GM18861 (cell line): ENCODE measurements at regions not wholly inside any gene's neighbourhood (a gene's known extent, or its start where the extent isn't known, plus 50 kb on each side); places are given as distances from the start of the nearest gene placed in this dataset.

ENCODE experiments used
- ATAC-seq: cut with Tn5 transposase; IDR thresholded peaks from one replicate; pipeline ENCODE4 v1.9.1; 2021; ENCODE audit not compliant: unreplicated experiment

DNA sequence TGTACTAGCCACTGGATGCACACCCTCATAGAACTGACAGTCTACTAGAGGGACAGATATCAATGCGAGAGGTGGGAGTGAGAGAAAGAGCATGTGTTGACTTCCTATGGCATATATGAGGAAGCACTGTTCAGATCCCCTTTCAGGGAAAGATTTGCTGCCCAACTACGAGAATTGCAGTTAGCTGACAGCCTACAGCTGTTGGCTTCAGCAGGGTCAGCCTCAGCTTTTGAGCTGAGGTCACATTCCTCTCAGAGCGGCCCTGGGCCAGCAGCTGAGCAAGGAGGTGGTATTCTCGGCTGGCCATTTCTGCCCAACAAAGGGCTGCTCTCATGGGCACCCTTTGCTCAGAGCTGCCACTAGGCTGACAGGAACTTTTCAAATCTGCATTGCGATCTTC is 580.2 kb downstream of the MID1IP1 start:
- ATAC-seq, result no peak

DNA sequence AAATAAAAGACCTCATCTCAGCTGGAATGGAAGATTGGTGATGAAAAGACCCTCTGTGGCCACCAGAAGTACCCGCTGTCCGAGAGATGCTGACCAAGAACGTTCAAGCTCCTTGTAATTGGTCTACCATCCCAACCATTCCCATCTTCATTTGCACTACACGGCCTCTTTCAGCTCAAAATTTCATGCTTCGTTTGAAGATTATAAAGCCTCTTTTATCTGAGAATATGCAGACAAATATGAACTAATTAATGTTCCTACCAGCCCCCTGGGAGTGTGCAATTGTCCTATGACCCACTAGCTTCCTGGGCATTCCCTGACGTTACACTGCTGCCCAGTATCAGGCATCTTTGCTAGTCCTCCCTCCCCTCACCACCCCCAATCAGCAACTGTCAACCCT is 583.7 kb downstream of the MID1IP1 start:
- ATAC-seq, result no peak

DNA sequence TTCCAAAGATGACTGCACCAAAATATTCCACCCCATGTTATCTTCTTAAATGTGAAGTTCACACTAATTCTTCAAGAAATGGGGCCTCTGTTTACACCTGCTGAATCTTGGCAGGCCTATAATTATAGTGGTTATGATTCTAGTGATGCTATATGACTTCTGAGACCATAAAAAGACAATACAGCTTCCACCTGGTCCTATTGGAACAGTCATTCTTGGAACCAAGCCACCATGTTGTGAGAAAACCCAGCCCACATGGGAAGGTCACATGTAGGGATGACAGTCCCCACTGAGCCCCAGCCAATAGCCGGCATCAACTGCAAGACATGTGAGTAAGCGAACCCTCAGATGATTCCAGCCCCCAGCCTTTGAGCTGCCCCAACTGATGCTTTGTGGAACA is 587.5 kb downstream of the MID1IP1 start:
- ATAC-seq, result no peak

DNA sequence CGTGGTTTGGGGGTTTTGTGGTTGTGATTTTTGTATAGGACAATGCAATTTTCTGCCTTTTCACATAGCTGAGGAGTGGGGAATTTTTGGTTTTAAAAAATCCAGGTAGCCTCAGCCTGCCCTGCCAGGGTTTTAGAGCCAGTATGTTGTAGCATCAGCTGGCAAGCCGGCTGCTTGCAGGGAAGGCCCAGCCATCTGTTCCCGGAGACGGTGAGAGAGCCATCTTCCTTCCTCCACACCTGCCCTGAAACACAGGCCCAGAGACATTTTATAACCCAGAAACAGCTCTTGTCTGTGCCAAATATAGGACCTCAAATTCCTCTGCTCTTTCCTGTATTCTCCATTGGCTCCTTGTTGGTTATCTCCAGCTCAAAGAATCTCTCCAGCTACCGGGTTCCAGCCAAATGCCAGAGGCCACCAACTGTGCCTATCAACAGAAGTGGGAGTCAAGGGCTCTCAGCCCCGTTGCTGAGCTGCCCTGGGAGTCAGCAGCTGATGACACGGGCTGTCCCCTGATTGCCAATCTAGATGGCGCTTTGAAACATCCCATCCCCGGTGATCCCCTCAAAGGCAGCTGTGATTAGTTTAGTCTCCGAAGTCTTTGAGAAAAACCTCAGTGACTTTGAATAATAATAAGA is 595.2 kb downstream of the MID1IP1 start:
- no peak for ATAC-seq

DNA sequence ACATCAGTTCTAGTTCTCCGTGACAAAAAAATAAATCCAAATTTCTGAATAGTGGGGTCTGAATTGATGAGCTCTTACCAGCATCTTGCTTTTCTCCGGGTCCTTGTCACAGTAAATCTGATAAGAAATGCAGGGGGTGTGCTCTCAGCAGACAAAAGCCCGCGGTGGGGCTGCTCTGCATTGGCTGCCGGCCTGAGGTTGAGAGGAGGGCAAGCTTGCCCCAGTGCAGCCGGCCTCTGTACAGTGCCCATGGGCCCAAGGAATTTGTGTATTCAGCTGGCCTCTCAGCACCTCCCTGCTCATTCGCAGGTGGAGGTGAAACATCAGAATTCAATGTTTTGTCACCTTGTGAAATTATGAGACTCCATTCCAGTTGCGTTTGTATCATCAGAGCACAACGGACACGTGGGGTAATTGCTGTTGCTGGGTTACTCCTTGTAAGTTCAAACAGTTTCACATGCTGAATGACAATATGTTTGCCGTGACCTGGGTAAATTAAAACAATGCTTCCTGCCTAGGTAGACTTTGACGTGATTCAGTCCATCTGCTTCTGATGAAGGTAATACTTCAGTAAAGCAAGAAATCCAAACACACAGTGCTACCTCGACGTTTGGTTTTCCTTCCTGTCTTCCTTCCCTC is 596.4 kb downstream of the MID1IP1 start:
- no peak for ATAC-seq

DNA sequence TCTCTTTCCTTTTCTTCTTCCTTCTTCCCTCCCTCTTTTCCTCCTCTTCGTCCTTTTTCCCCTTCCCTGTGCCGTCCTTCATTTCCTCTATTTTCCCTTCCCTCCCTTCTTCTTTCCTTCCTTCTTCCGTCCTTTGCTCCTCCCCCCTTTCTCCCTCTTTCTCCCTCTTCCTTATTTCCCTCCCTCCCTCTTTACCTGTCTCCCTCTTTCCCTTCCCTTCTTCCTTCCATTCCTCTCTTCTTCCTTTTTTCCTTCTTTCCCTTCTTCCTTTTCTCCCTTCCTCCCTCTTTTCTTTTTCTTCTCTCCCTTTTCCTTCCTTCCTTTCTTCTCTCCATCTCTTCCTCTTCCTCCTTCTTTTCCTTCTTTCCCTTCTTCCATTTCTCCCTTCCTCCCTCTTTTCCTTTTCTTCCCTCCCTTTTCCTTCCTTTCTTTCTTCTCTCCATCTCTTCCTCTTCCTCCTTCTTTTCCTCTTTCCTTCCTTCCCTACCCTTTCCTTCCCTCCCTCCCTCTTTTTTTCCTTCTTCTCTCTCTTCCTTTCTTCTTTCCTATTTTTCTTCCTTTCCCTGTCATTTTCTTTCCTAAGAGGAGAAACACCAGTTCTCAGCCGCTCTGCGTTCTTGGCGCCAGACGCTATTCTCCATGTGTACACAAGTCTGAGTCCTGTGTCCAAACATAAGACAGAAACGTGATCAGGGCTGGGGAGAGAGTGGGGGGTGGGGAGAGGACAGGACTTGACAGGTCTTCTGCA is 597.1 kb downstream of the MID1IP1 start:
- no peak for ATAC-seq

DNA sequence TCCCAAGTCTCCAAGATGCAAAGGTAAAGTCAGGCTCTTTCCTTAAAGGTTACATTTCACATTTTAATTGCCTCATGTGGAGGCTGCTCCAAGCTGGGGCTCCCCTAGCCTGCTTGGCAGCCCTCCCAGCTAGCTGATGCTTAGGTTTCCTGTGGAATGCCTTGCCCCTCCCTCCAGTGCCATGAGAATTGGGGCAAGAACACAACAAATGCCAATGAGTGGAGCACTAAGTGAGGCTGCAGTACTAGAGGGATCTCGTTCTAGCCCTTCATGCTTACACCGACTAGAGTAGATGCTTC is 597.7 kb downstream of the MID1IP1 start:
- ATAC-seq, result no peak

DNA sequence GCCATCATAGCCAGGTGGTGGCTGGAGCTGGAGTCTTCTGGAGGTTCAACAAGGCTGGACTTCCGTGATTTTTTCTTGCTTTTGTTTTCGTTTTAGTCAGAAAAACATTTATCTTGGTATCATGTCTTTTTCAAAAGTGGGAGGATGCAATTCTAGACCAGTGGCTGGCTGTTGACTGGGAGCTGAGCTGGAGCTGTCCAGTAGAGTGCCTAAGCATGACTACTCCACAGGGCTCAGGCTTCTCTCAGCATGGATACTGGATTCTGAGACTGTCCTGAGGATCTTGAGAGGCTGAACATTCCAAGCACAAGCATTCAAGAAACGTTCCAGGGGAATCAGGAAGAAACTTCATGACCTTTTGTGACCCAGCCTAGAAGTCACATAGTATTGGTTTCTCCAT is 598.1 kb downstream of the MID1IP1 start:
- no peak for ATAC-seq

DNA sequence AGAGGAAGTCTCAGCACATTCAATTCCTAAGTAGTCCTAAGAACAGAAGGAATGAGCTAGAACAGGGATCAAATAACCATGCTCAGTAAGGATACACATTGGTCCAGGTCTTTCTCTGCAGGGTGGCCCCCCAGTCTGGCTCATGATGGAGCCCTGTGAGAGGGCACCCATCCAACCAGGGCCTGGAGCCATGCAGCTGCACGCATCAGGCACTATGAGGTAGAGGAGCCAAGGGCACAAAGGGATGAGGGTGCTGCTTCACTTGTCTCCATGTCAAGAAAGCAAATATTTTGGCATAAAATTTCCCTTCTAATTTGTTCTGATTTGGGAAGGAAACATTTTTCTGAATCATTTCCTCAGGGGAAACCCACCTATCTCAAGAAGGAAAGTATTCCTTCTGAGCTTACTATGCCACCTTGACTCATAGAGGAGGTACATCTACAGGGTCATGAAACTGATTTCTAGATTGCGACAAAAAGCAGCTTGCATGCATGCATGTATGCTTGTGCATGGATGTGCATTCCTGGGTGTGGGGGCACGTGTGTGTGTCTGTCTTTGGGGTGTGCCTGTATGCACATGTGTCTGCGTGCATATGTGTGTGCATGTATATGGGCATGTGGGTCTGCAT is 600.3 kb downstream of the MID1IP1 start:
- ATAC-seq, result no peak

DNA sequence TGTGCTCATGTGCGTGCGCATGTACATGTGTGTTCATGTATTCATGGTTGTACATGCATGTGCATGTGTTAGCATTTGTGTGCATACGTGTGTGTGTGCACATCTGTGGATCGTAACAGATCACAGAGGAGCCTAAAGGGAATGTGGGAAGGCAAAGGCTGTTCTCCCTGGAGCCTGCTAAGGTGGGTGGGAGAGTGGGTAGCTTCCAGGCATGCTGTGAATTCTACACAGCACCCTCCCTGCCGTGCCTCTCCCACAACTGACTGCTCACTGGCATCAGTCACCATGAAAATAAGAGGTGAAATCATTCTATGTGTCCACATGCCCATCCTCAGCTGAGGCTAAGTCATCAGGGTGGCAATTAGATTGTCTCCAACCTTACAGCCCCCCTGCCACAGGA is 600.9 kb downstream of the MID1IP1 start:
- ATAC-seq, result no peak

DNA sequence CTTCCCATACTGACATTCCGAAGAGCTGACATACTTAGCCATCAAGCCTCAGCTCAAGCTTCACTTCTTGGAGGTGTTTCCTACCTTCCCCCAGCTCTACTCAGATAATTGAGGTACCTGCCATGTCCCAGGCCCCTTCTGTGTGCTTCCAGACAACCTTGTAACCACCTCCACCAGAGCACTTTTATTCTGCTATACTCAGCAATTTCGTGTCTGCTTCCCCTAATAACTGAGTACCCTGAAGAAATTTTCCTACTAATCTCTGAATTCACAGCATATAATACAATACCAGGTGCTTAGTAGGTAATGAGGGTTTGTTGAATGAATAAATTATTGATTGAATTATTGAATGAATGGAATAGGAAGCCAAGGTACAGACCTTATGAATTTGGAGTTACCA is 605.5 kb downstream of the MID1IP1 start:
- ATAC-seq, result no peak

DNA sequence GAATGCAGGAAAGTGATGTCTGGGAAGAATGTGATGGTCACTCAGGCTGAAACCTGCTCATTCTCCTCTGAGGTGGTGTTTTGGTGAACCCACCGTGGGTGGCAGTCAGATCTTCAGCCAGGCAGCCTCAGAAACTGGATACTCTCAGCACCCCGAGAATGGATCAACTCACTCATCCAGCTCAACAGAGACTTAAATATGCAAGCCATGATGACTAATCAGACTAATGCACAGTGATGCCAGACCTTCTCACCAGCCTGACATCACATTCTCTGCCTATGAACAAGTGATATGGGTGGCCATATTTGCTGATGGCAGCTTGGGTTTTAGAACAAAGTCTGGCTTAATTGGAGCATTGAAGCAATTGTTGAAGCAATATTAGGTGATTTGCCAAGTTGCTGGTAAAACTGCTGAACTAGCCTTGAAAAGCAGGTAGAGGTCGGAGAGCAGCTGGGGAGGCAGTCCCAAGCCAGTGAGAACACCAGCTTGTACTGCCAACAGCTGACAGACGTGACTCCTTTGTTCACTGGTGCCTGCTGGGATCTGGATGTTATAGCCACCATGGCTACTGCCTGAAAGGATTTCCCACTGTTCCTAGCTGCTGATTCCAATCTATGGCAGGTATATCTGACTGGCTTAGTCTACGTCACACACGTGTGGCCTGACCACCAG is 608.1 kb downstream of the MID1IP1 start:
- ATAC-seq, result no peak

DNA sequence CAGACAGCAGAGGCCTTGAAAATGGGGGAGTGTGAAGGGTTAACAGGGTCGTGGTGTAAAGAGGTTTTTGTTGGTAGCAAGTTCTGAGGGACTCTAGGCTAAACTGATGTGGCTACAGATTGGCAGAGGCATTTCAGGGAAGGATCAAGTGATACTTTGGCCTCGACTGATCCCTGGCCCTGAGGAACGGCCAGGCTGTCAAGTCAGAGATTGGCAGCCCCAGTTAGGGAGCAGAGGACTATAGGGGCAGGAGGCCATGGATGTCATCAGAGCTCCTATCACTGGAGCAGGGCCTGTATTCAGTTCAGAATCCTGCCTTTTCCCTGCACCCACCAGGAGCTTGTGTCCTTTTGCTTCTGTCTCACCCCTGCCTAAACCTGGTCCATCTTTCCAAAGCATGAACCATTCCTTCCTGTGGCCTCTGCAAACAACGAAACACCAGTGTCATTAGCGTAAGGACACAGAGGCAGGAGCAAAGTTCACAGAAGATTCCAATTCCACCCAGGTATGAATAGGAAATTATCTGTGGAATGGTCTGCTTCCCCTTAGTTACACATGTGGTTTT is 613.1 kb downstream of the MID1IP1 start:
- no peak for ATAC-seq

DNA sequence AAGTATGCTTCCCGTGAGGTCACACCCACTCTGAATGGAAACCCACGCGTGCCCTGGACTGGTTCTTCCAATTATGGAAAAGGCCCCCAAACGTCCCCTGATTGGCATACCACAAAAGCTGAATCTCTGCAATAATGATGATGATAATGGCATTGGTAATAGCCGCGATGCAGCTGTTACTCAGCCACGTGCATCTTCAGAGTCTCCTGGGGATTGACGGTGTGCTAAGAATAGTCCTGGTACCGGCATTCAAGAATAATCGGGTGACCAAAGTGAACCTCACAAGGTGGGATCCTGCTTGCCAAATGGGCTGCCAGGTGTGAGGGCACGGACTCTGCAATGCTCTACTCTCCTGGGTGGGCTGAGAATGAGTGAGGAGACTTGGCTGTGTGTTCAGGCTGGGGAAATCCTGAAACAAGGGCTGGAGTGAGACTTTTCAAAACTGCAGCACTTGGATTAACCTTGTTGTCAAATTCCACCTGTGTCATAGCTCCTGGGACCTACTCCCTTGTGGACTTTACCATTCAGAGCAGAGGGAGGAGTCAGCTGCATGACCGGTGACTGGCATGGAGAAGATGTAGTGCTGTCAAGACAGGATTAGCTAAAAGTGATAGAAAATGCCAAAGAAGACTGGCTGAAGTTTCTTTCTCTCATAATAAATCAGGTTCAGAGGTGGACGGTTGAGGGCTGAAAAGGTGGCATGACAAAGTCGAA is 615.4 kb downstream of the MID1IP1 start:
- ATAC-seq, result no peak

DNA sequence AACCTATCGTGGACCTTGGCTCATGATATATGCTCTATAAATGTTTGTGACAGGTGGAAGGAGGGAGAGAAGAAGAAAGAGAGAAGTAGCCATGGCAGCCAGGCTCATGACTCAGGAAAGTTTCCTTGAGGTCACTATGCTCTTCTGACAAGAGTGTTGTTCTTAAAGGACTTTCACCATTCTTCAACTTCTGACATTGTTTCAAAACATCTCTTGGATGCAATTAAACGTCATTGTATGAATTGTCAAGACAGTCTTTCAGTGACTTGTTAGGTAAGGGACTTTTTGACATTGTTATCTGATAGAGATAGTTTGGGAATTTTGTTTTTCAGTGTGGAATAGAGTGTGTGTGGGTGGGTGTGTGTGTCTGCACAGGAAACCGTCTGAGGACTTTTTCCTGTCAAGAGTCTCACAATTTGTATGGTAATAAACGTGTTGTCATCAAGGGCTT is 617.0 kb downstream of the MID1IP1 start:
- no peak for ATAC-seq

DNA sequence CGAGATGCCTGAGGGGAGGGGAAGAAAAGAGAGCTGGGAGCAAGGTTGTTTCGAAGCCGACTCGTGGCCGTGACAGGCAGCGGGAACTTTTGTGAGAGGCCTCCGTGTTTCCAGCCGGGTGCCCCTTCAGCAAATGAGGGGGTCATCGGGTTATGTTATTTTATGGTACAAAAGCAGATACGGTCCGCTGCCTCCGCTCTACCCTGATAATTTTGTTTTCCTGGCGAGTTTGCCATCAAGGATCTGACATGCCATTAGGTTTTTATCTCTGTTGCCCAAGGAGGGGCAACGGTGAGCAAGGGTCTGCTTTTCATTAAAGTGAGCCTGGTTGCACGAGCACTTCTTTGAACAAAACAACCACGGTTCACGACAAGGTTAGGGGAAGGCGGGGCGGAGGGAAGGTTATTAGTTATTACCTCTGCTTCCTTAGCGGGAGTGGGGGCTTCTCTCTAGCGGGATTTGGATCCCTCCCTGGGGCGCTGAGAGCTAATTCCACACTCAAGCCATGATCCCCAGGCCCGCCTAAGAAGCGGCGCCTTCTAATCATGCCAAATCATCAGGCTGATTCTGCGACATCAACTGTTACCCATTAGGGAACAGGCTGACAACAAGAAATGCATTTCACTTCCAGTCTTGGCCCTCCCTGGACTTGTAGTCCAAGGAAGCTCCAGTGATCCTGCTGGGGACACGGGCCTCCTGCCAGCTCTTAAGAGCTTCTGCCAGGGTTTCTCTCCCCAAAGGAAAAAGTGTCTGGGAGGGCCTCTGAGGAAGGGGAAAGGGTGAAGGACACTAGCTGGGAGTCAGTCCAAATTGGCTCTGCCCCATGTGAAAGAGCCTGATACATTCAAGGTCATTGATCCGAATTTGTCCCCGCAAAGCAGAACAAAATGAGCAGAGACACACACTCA is 617.7 kb downstream of the MID1IP1 start:
- ATAC-seq, result no peak

DNA sequence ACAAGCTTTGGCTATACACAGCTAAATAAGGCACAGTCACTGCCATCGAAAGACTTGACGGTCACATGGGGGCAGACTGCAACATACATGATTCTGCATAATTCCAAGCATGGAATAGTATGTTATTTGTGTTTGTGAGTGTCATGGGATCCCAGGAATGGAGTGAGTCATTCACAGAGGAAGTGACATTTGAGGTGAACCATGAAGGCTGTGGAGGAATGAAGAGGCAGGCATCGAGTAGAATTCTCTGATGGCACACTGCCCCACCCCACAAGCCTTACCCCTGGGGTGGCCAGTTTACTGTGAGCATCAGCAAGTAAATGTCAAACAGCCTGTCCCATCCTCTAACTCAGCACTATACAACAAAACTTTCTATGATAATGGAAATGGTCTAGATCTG is 619.7 kb downstream of the MID1IP1 start:
- ATAC-seq, result no peak

DNA sequence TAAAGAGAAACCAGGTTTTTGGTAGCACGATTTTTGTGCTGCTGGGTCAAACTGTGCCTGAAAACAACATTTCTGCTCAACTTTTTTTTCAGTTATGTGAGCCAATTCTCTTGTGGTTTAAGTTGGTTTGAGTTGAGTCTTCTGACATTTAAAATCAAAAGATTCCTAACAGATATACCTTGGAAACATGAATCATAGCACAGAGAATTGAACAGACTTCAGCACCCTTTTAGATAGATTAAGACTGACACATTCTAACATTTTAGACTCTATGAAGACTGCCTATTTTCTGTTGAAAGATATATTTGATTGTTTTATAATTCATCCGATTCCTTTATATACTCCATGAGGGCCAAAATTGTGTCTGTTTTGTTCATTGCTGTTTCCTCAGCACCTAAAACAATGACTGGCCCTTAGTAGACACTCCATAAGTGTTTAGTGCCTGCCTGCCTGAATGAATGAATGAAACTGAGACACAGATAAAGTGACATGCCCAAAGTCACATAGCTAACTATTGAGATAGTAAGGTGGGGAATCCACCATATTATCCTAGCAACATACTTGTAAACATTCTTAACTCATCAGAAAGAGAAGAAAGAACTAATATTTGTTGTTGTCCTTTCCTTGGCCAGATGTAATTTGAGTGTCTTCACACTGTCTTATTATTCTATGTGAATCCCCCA is 624.0 kb downstream of the MID1IP1 start:
- ATAC-seq, result no peak

DNA sequence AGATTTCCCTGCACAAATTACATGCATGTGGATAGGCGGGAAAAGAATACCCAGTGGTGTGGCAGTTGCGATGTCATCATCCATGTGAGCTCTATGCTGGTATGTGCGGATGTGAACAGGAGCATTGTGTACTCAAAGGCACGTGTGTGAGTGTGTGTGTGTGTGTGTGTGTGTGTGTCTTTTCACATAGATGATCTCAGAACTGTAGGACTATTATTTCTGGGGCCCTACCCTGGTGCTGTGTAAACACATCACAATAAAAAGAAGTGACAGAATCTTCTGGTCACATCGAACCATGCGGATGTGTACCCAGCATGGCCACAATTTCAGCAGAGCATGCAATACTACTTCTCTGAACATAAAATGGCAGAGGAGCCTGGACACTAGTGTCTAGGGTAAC is 624.8 kb downstream of the MID1IP1 start:
- no peak for ATAC-seq
